A673 (cell line): ENCODE measurements at regions not wholly inside any gene's neighbourhood (a gene's known extent, or its start where the extent isn't known, plus 50 kb on each side); places are given as distances from the start of the nearest gene placed in this dataset.

Experiments
- BruUV-seq: library from RNA; stranded (reverse); fragments of 400-500 nt; replicated peaks from 2 replicates; lab custom pipeline; 2021; lab: Mats Ljungman, UMichigan
- CTCF ChIA-PET: fragments of 300-600 bp; sonication (Branson Sonifier 250); formaldehyde crosslinking; loops from one replicate; lab custom pipeline; 2022; ENCODE audit warnings: antibody characterized with exemption; lab: Charles Lee
- POLR2A ChIA-PET: fragments of 300-600 bp; sonication (Branson Sonifier 250); formaldehyde crosslinking; loops from one replicate; lab custom pipeline; 2022; ENCODE audit warnings: antibody characterized with exemption; ENCODE audit not compliant: low non-redundant PET; lab: Charles Lee
- DNase-seq: peaks from one replicate; pipeline ENCODE4 v3.0.0-alpha.2; 2015; ENCODE audit warnings: low spot score
- H3K27ac ChIP-seq: fragments of 200-600 bp; sonication (generic); 2 replicates; pipeline ENCODE4 v1.5.1; 2016; ENCODE audit warnings: mixed run types, low read depth, mild to moderate bottlenecking, mixed read lengths, antibody characterized with exemption, low read length; ENCODE audit not compliant: poor library complexity, severe bottlenecking
- H3K27me3 ChIP-seq: fragments of 200-600 bp; sonication (generic); replicated peaks from 2 replicates; pipeline ENCODE4 v1.6.1; 2017; ENCODE audit warnings: mixed run types, low read depth, mild to moderate bottlenecking, mixed read lengths, antibody characterized with exemption, low read length; ENCODE audit not compliant: insufficient read depth, poor library complexity
- H3K36me3 ChIP-seq: fragments of 200-600 bp; sonication (generic); 2 replicates; pipeline ENCODE4 v1.6.1; 2016; ENCODE audit warnings: mixed run types, mild to moderate bottlenecking, mixed read lengths, antibody characterized with exemption, low read length; ENCODE audit not compliant: insufficient read depth, poor library complexity, severe bottlenecking
- H3K4me1 ChIP-seq: fragments of 200-600 bp; sonication (generic); 2 replicates; pipeline ENCODE4 v1.6.1; 2017; ENCODE audit warnings: mixed run types, mild to moderate bottlenecking, mixed read lengths, antibody characterized with exemption, low read length; ENCODE audit not compliant: insufficient read depth, poor library complexity, severe bottlenecking
- H3K4me3 ChIP-seq: fragments of 200-600 bp; sonication (generic); 2 replicates; pipeline ENCODE4 v1.5.1; 2016; ENCODE audit warnings: low read depth, mixed run types, mild to moderate bottlenecking, mixed read lengths, low read length; ENCODE audit not compliant: poor library complexity, severe bottlenecking
- H3K9me3 ChIP-seq: fragments of 200-600 bp; sonication (generic); 2 replicates; pipeline ENCODE4 v1.6.1; 2016; ENCODE audit warnings: mixed run types, low read depth, mild to moderate bottlenecking, mixed read lengths, antibody characterized with exemption, low read length; ENCODE audit not compliant: poor library complexity, severe bottlenecking
- EZH2 ChIP-seq: fragments of 200-600 bp; sonication (generic); IDR thresholded peaks from 2 replicates; pipeline ENCODE4 v1.6.1; 2017; ENCODE audit warnings: borderline replicate concordance, low read depth, mild to moderate bottlenecking, mixed read lengths, antibody characterized with exemption, low read length; ENCODE audit not compliant: poor library complexity, severe bottlenecking
- intact Hi-C: fragments of 100-400 bp; cut with micrococcal nuclease; formaldehyde crosslinking; loops from one replicate; pipeline ENCODE4 v1.10.0; 2022; ENCODE audit not compliant: unreplicated experiment
- TF ChIP-seq, protein P1 (sequence below): fragments of 300-800, 200-600 bp; sonication (generic); conservative IDR thresholded peaks from 2 replicates; pipeline ENCODE4 v1.5.1; 2017; ENCODE audit warnings: low read depth, mild to moderate bottlenecking, antibody characterized with exemption, low read length, moderate library complexity, mixed read lengths

DNA sequence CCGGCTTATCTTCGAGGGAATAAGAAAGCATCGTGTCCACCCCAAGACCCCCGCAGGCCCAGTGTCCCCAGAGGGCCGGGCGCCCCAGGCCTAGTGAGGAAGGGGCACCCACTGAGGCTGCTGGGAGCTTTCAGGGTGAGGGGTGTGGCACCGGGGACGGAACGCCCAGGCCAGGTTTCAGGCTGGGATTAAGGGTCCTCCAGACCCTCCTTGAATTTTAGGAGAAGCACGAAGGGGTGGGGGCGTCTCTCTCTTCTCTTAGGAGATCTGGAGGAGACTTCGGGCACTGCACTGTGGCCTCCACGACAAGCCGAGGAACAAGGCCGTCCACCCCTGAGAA, 96.8 kb downstream of the PDGFA start:
- ChIA-PET CTCF (no interaction called here), POLR2A (no interaction called here)
- no peak for DNase-seq
- H3K27me3 ChIP-seq = no peaks in the 10 kb centered on the region
- H3K9me3 ChIP-seq = no peaks in the 10 kb centered on the region
- intact Hi-C loops = no loop called here
- H3K36me3 ChIP-seq = no peaks in the 10 kb centered on the region
- H3K4me3 ChIP-seq = no peak overlapping the region
- TF ChIP-seq EZH2 = no peak
- TF ChIP-seq, protein P1, sequence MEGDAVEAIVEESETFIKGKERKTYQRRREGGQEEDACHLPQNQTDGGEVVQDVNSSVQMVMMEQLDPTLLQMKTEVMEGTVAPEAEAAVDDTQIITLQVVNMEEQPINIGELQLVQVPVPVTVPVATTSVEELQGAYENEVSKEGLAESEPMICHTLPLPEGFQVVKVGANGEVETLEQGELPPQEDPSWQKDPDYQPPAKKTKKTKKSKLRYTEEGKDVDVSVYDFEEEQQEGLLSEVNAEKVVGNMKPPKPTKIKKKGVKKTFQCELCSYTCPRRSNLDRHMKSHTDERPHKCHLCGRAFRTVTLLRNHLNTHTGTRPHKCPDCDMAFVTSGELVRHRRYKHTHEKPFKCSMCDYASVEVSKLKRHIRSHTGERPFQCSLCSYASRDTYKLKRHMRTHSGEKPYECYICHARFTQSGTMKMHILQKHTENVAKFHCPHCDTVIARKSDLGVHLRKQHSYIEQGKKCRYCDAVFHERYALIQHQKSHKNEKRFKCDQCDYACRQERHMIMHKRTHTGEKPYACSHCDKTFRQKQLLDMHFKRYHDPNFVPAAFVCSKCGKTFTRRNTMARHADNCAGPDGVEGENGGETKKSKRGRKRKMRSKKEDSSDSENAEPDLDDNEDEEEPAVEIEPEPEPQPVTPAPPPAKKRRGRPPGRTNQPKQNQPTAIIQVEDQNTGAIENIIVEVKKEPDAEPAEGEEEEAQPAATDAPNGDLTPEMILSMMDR = no peak
- no peak overlapping the region for H3K27ac ChIP-seq
- H3K4me1 ChIP-seq = no peaks in the 10 kb centered on the region
- BruUV-seq = no TSS peak

DNA sequence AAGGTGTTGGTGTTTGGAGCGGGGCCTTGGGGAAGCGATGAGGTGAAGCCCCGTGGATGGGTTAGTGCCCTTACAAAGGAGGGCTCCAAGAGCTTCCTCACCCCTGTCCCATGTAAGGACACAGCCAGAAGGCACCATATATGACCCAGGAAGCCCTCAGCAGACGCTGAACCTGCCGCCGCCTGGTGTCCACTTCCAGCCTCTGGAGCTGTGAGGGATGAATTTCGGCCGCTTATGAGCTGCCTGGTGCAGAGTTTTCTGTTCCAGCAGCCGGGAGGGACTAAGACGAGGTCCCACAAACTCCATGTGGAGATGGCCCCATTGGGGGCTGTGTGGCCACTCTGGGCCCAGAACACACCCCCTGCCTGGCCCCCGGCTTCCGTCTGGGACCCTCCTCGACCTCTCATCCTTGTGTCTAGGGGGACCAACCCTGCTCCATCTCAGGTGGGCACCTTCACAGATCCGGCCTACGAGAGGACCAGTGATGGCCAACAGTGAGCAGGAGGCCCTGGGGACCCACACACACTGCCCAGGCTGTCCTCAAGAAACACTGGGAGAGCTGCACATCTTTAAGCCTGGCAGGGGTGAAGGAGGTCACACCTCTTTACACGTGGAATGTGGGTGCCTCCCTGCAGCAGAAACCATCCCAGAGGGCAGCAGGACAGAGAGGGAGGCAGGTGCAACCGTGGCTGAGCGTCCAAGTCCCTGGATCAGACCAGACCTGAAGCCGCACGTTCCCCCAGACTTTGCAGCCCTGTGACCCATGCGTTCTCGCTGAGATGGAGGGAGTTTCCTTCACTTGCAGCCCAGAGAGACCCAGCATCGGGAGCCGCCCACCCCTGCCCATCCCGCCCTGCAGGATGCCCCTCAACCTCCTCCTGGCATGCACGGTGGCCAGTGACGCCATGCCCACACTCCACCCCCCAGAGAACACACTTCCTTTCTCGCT, 96.1 kb downstream of the PDGFA start:
- ChIA-PET POLR2A (no interaction called here), CTCF (no interaction called here)
- no peaks in the 10 kb centered on the region for H3K36me3 ChIP-seq
- H3K27ac ChIP-seq = no peak overlapping the region
- no peaks in the 10 kb centered on the region for H3K9me3 ChIP-seq
- TF ChIP-seq, protein P1 = no peak
- TF ChIP-seq EZH2 = no peak
- H3K4me1 ChIP-seq = no peaks in the 10 kb centered on the region
- no peak overlapping the region for H3K4me3 ChIP-seq
- intact Hi-C loops = no loop called here
- no peak for DNase-seq
- BruUV-seq = no TSS peak
- H3K27me3 ChIP-seq = no peaks in the 10 kb centered on the region

DNA sequence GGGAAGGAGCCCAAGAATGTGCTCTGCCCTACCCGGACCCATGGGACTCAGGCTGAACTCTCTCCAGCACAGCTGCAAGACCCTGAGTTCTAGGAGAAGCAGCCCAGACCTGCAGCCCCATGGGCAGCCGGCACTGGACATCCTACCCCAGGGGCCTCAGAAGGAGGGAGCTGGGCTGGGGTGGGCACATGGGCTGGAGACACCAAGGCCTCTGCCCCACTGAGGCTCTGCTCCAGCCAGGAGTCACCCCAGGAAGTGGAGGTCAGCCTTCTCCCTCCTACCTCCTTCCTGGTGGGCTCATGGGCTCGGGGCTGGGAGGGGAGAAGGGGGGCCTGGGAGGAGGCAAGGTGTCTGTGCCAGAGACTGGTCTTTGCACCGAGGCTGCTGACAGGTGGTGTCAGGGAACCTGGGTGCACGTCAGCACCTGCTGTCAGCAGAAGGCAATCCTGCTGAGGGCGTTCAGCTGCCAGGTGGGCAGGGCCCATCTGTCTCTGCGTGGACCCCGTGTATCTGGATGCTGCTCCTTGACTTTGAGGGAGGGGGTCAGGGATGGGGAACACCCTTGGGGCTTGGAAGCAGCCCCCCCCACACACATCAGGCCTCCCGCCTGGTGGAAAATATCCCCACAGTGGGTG, 95.2 kb downstream of the PDGFA start:
- intact Hi-C loops = no loop called here
- no peaks in the 10 kb centered on the region for H3K9me3 ChIP-seq
- no peak overlapping the region for H3K4me3 ChIP-seq
- no peaks in the 10 kb centered on the region for H3K36me3 ChIP-seq
- DNase-seq = no peak
- no peak overlapping the region for H3K27ac ChIP-seq
- H3K4me1 ChIP-seq = no peaks in the 10 kb centered on the region
- ChIA-PET POLR2A (no interaction called here), CTCF (no interaction called here)
- no TSS peak for BruUV-seq
- H3K27me3 ChIP-seq = no peaks in the 10 kb centered on the region
- TF ChIP-seq, protein P1 = no peak
- TF ChIP-seq EZH2 = no peak
